ENCODE measurements at regions not wholly inside any gene's neighbourhood (a gene's known extent, or its start where the extent isn't known, plus 50 kb on each side); places are given as distances from the start of the nearest gene placed in this dataset.

- no peak overlapping the region for H4K5ac ChIP-seq (ENCODE audit: insufficient read length, low read depth, low read length)
- no peak overlapping the region for H2BK120ac ChIP-seq (ENCODE audit: low read depth, low read length, poor library complexity, severe bottlenecking)
- no peak overlapping the region for H3K14ac ChIP-seq (ENCODE audit: insufficient read depth, low read length)
- no peaks in the 10 kb centered on the region for H4K20me1 ChIP-seq (ENCODE audit: control insufficient read depth, insufficient read depth, insufficient read length)
- H3K79me2 ChIP-seq (ENCODE audit: insufficient read depth, low read length): no peaks in the 10 kb centered on the region
- H2BK20ac ChIP-seq (ENCODE audit: low read depth, low read length, poor library complexity, severe bottlenecking): no peak overlapping the region
- no peaks in the 10 kb centered on the region for H3K23me2 ChIP-seq (ENCODE audit: insufficient read length, low read depth, low read length, poor library complexity, severe bottlenecking)
- no peak overlapping the region for H3K9ac ChIP-seq (ENCODE audit: extremely low read depth, insufficient read length, low read length)
- no peaks in the 10 kb centered on the region for H3K27me3 ChIP-seq (ENCODE audit: insufficient read depth, low read length)
- no peaks in the 10 kb centered on the region for H3K79me1 ChIP-seq (ENCODE audit: insufficient read depth, low read depth, low read length, poor library complexity, severe bottlenecking)
- Mint-ChIP-seq H3K36me3 (ENCODE audit: insufficient read depth in 1 of 3, low read depth in 3 of 3) (peaks cover 13 to 34% (median 21%) of the 10 kb centered on the region in 3 experiments), H3K9me3 (peaks cover 25% of the 10 kb centered on the region in 2 experiments), H3K4me3 (no peak overlapping the region), H3K27me3 (ENCODE audit: low read depth) (no peaks in the 10 kb centered on the region), H3K27ac (no peak overlapping the region), H3K4me1 (peaks cover 32 to 34% of the 10 kb centered on the region in 2 experiments)
- H2BK5ac ChIP-seq (ENCODE audit: insufficient read length, low read length): no peak overlapping the region
- H3K23ac ChIP-seq (ENCODE audit: insufficient read length, low read depth, low read length): no peak overlapping the region
- H3K27ac ChIP-seq (ENCODE audit: insufficient read length, low read depth, low read length): no peak overlapping the region
- WGBS (ENCODE audit: extremely low coverage, insufficient read length, low lambda C conversion rate): no CpG with 5 or more reads among the region's 3 CpGs
- no peaks in the 10 kb centered on the region for H3K9me3 ChIP-seq (ENCODE audit: control insufficient read depth, low read depth, low read length)
- no peak overlapping the region for H4K8ac ChIP-seq (replicated peaks; ENCODE audit: insufficient read length, low read depth, low read length)
- DNase-seq: no peak
- no peak overlapping the region for H2AK5ac ChIP-seq (ENCODE audit: insufficient read length, low read length)
- H3K4ac ChIP-seq (ENCODE audit: low read depth, low read length): no peak overlapping the region
- no peak overlapping the region for H3T11ph ChIP-seq (ENCODE audit: low read length)
- no peak overlapping the region for H2BK12ac ChIP-seq (ENCODE audit: insufficient read length, low read depth, low read length)
- H3K4me2 ChIP-seq (ENCODE audit: insufficient read depth, insufficient read length, low read length): no peak overlapping the region
- no peak overlapping the region for H3K56ac ChIP-seq (ENCODE audit: insufficient read length, low read depth, low read length)
- no peak overlapping the region for H2BK15ac ChIP-seq (ENCODE audit: low read depth, low read length)
- H2AFZ ChIP-seq (ENCODE audit: low read length): no peak overlapping the region
- H3K18ac ChIP-seq (ENCODE audit: insufficient read length, low read depth, low read length): no peak overlapping the region
- H4K91ac ChIP-seq (ENCODE audit: insufficient read length, low read depth, low read length): no peak overlapping the region
- peaks cover 7% of the 10 kb centered on the region; the same call in 1 of the 2 replicates for H3K4me1 ChIP-seq (ENCODE audit: insufficient read depth, low read length)
- TF ChIP-seq, protein P1, sequence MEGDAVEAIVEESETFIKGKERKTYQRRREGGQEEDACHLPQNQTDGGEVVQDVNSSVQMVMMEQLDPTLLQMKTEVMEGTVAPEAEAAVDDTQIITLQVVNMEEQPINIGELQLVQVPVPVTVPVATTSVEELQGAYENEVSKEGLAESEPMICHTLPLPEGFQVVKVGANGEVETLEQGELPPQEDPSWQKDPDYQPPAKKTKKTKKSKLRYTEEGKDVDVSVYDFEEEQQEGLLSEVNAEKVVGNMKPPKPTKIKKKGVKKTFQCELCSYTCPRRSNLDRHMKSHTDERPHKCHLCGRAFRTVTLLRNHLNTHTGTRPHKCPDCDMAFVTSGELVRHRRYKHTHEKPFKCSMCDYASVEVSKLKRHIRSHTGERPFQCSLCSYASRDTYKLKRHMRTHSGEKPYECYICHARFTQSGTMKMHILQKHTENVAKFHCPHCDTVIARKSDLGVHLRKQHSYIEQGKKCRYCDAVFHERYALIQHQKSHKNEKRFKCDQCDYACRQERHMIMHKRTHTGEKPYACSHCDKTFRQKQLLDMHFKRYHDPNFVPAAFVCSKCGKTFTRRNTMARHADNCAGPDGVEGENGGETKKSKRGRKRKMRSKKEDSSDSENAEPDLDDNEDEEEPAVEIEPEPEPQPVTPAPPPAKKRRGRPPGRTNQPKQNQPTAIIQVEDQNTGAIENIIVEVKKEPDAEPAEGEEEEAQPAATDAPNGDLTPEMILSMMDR (conservative IDR thresholded peaks at IDR 0.05): no peak
Measured at GRCh38 chr16:13517841-13518240, 402.1 kb upstream of the ERCC4 start.
